Choroid plexus epithelial cell (primary cell): ENCODE measurements at regions not wholly inside any gene's neighbourhood (a gene's known extent, or its start where the extent isn't known, plus 50 kb on each side); places are given as distances from the start of the nearest gene placed in this dataset.

Source experiments
- DNase-seq: peaks from one replicate; pipeline ENCODE4 v3.0.0-alpha.2; 2010; ENCODE audit warnings: low read depth
- H3K4me3 ChIP-seq: 2 replicates; pipeline ENCODE4 v1.5.1; 2011; ENCODE audit warnings: low read depth, mild to moderate bottlenecking, control low read depth, low read length, moderate library complexity
- CTCF ChIP-seq: conservative IDR thresholded peaks from 2 replicates; pipeline ENCODE4 v1.5.1; 2011; ENCODE audit warnings: low read depth, mild to moderate bottlenecking, control low read depth, inconsistent platforms, low read length, moderate library complexity

- no peak overlapping the region for H3K4me3 ChIP-seq
- DNase-seq, result no peak
- TF ChIP-seq CTCF, result no peak
Observed at GRCh38 chr5:1661831-1662558, 137.6 kb downstream of the MRPL36 start.

GRCh38 chr5:1661311-1661710 is 137.6 kb upstream of the LPCAT1 start:
- TF ChIP-seq CTCF, result no peak
- H3K4me3 ChIP-seq, result no peak overlapping the region
- no peak for DNase-seq

DNA sequence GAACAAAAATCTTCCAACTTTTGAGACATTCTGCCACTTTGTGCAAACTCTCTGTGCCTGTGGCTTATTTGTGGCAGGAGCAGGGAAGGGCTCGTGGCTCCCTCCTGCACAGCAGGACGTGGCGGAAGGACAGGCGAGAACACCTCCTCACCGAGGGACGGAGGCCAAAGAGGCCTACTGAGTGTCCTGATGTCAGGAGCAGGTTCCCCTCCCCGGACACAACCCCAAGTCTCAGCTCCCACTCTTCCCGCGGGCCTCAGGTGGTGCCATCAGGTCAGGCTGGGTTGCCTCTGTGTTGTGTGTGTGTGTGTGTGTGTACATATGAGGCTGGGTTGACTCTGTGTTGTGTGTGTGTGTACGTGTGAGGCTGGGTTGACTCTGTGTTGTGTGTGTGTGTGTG is 136.8 kb upstream of the LPCAT1 start:
- no peak overlapping the region for H3K4me3 ChIP-seq
- no peak for DNase-seq
- TF ChIP-seq CTCF, result no peak

- no peak overlapping the region for H3K4me3 ChIP-seq
- no peak for TF ChIP-seq CTCF
- no peak for DNase-seq
Observed at GRCh38 chr5:1660001-1660400, 136.2 kb upstream of the LPCAT1 start.

DNA sequence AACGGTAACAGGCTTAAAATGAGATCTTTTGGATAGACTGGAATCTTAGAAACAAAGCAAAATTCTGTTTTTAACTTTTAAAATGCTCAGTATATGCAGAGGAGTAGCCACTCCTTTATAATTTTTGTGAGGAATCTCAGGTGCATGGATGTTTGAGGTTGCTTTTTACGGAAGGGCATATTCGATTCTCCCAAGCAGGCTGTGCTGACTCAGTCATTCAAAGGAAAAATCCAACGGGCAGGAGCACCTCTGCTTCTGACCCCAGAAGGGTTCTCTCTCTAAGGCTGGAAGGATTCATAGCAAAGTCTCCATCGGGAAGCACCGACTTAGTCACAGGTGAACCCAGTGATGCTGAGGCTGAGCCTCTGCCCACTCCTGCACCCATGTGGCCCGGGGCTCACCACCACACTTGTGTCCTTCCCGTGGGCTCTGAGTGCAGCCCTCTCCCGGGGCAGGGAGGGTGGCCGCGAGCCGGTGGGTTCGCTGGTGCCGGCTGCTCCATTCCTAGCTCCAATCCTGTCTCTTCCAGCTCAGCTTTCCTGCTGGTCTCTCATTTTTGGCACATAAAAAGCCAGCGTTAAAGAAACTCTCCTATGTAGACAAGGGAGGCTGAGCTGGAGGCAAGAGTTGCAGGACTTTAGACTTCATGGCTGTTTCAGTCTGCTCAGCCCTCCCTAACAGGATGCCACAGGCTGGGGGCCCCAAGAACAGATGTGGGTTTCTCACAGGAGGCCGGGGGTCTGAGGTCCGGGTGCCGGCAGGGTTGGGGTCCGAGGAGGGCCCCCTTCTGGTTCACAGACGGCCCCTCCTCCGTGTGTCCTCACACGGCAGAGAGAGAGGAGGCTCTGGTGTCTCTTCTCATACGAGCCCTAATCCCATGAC is 135.6 kb upstream of the LPCAT1 start:
- TF ChIP-seq CTCF, result no peak
- H3K4me3 ChIP-seq, result no peak overlapping the region
- no peak for DNase-seq

DNA sequence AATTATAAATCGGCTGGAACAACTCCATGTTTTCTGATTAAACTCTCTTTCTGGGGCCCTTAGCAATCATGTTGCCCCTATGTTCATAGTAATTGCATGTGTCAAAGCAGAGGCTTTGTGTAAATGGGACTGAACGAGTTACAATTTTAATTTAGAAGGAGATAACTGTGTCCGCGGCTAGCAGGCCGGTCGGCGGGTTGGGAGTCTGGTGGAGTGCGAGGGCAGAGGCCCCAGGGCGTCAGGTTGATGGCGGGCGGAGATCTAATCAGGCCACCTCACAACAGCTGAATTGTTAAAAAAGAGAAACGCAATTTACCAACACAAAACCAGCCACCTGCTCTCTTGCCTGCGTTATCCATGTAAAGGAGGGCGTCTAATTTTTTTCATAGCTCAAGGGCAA is 134.9 kb upstream of the LPCAT1 start:
- no peak for DNase-seq
- no peak overlapping the region for H3K4me3 ChIP-seq
- TF ChIP-seq CTCF, result no peak
